SW 1271 (cell line): ENCODE measurements at regions not wholly inside any gene's neighbourhood (a gene's known extent, or its start where the extent isn't known, plus 50 kb on each side); places are given as distances from the start of the nearest gene placed in this dataset.

Experiments used
- DNase-seq, 2 experiments: peaks; one replicate each; lab custom pipeline; 2025; lab: John Stamatoyannopoulos, UW

GRCh38 chr10:61547297-61547696 is 94.1 kb upstream of the TMEM26 start:
- no peak for DNase-seq

GRCh38 chr10:61545170-61545569 is 92.0 kb upstream of the TMEM26 start:
- no peak for DNase-seq

GRCh38 chr10:61543831-61544230 is 90.7 kb upstream of the TMEM26 start:
- DNase-seq = no peak

GRCh38 chr10:61542596-61542995 is 89.4 kb upstream of the TMEM26 start:
- no peak for DNase-seq

GRCh38 chr10:61541960-61542359 is 88.8 kb upstream of the TMEM26 start:
- DNase-seq = no peak

- DNase-seq = no peak
These were observed 86.7 kb upstream of the TMEM26 start for GRCh38 chr10:61539876-61540275.

- no peak for DNase-seq
These were observed 76.0 kb upstream of the TMEM26 start for GRCh38 chr10:61529208-61529607.

- no peak for DNase-seq
These were observed 49.9 kb upstream of the TMEM26 start for GRCh38 chr10:61503051-61503450.
